Liver (tissue), 8 donors: ENCODE measurements at regions not wholly inside any gene's neighbourhood (a gene's known extent, or its start where the extent isn't known, plus 50 kb on each side); places are given as distances from the start of the nearest gene placed in this dataset.

Experiments
- DNase-seq: peaks from one replicate; pipeline ENCODE4 v3.0.0-alpha.2; 2017; ENCODE audit warnings: low spot score
- H3K27ac ChIP-seq, 2 donors: one replicate each; pipeline ENCODE4 v1.7.0; 2013; ENCODE audit warnings: inconsistent platforms in 2 of 2, low read length in 2 of 2, control low read depth in 1 of 2, low read depth in 1 of 2, mild to moderate bottlenecking in 1 of 2
- H3K27me3 ChIP-seq, 4 donors: one replicate each; pipeline versions ENCODE4 v1.6.1 to v1.7.0; 2013; ENCODE audit warnings: low read length in 3 of 4, inconsistent platforms in 1 of 4, mild to moderate bottlenecking in 1 of 4, moderate library complexity in 1 of 4; ENCODE audit not compliant: control insufficient read depth in 4 of 4, insufficient read depth in 4 of 4
- H3K36me3 ChIP-seq, 4 donors: one replicate each; pipeline versions ENCODE4 v1.6.1 to v1.7.0; 2013; ENCODE audit warnings: low read length in 3 of 4, mild to moderate bottlenecking in 3 of 4, low read depth in 1 of 4, moderate library complexity in 1 of 4; ENCODE audit not compliant: control insufficient read depth in 4 of 4, insufficient read depth in 3 of 4
- H3K4me1 ChIP-seq, 4 donors: one replicate each; pipeline versions ENCODE4 v1.6.1 to v1.7.0; 2013; ENCODE audit warnings: low read length in 3 of 4, mild to moderate bottlenecking in 3 of 4, moderate library complexity in 1 of 4; ENCODE audit not compliant: control insufficient read depth in 4 of 4, insufficient read depth in 4 of 4
- H3K4me3 ChIP-seq, 3 donors: one replicate each; pipeline versions ENCODE4 v1.6.1 to v1.7.0; 2013; ENCODE audit warnings: low read length in 3 of 3, control low read depth in 1 of 3, low read depth in 1 of 3, mild to moderate bottlenecking in 1 of 3
- H3K9ac ChIP-seq, 2 donors: one replicate each; pipeline ENCODE4 v1.7.0; 2013; ENCODE audit warnings: low read length in 2 of 2, mild to moderate bottlenecking in 2 of 2, moderate library complexity in 2 of 2, control low read depth in 1 of 2, low read depth in 1 of 2
- H3K9me3 ChIP-seq, 4 donors: one replicate each; pipeline versions ENCODE4 v1.6.1 to v1.7.0; 2013; ENCODE audit warnings: low read length in 3 of 4; ENCODE audit not compliant: control insufficient read depth in 4 of 4
- ATF3 ChIP-seq: IDR thresholded peaks from 2 replicates; pipeline ENCODE4 v1.6.1; 2016; ENCODE audit warnings: antibody characterized with exemption
- CTCF ChIP-seq: fragments of 150-350 bp; IDR thresholded peaks from 2 replicates; pipeline ENCODE4 v1.5.1; 2017; ENCODE audit warnings: improper control_type of control experiment, low read depth, low read length; ENCODE audit not compliant: missing input control
- EGR1 ChIP-seq, 2 donors: IDR thresholded peaks; 2 replicates each; pipeline ENCODE4 v1.6.1; 2016 to 2018; ENCODE audit warnings: antibody characterized with exemption in 2 of 2, low read depth in 2 of 2
- FOXA1 ChIP-seq: IDR thresholded peaks from 2 replicates; pipeline ENCODE4 v1.6.1; 2016; ENCODE audit warnings: antibody characterized with exemption
- FOXA2 ChIP-seq: IDR thresholded peaks from 2 replicates; pipeline ENCODE4 v1.6.1; 2016; ENCODE audit warnings: antibody characterized with exemption
- GABPA ChIP-seq, 2 donors: IDR thresholded peaks in 1 of 2; conservative IDR thresholded peaks in 1 of 2; 2 replicates each; pipeline ENCODE4 v1.6.1; 2016; ENCODE audit warnings: antibody characterized with exemption in 2 of 2, mild to moderate bottlenecking in 1 of 2, moderate library complexity in 1 of 2
- HNF4A ChIP-seq, 2 donors: conservative IDR thresholded peaks; 2 replicates each; pipeline ENCODE4 v1.6.1; 2016; ENCODE audit warnings: antibody characterized with exemption in 2 of 2, mild to moderate bottlenecking in 2 of 2
- HNF4G ChIP-seq: IDR thresholded peaks from 2 replicates; pipeline ENCODE4 v1.6.1; 2016; ENCODE audit warnings: antibody characterized with exemption
- JUND ChIP-seq, 2 donors: IDR thresholded peaks; 2 replicates each; pipeline ENCODE4 v1.6.1; 2016; ENCODE audit warnings: antibody characterized with exemption in 2 of 2
- MAX ChIP-seq: IDR thresholded peaks from 2 replicates; pipeline ENCODE4 v1.6.1; 2016; ENCODE audit warnings: antibody characterized with exemption
- NR2F2 ChIP-seq: IDR thresholded peaks from 2 replicates; pipeline ENCODE4 v1.6.1; 2016; ENCODE audit warnings: antibody characterized with exemption
- RAD21 ChIP-seq, 2 donors: IDR thresholded peaks; 2 replicates each; pipeline ENCODE4 v1.6.1; 2016; ENCODE audit warnings: antibody characterized with exemption in 2 of 2, mild to moderate bottlenecking in 2 of 2
- REST ChIP-seq: IDR thresholded peaks from 2 replicates; pipeline ENCODE4 v1.6.1; 2016; ENCODE audit warnings: antibody characterized with exemption, mild to moderate bottlenecking
- RXRA ChIP-seq, 2 donors: IDR thresholded peaks; 2 replicates each; pipeline ENCODE4 v1.6.1; 2017 to 2018; ENCODE audit warnings: antibody characterized with exemption in 2 of 2, mild to moderate bottlenecking in 1 of 2
- SP1 ChIP-seq: IDR thresholded peaks from 2 replicates; pipeline ENCODE4 v1.6.1; 2018; ENCODE audit warnings: antibody characterized with exemption, mild to moderate bottlenecking
- TAF1 ChIP-seq: conservative IDR thresholded peaks from 2 replicates; pipeline ENCODE4 v1.6.1; 2016; ENCODE audit warnings: antibody characterized with exemption, mild to moderate bottlenecking
- YY1 ChIP-seq: IDR thresholded peaks from 2 replicates; pipeline ENCODE4 v1.6.1; 2016; ENCODE audit warnings: antibody characterized with exemption, mild to moderate bottlenecking
- ZBTB33 ChIP-seq: IDR thresholded peaks from 2 replicates; pipeline ENCODE4 v1.6.1; 2016; ENCODE audit warnings: antibody characterized with exemption
- WGBS: extraction: QIAGEN DNeasy Blood & Tissue Kit; methylation state at CpG from one replicate; pipeline ENCODE4 v1.1.7; 2013; 5-methylcytosine and 5-hydroxymethylcytosine counted together
- donor health status: healthy.
- donor health status: healthy.
- donor health status: healthy.
- donor health status: healthy.
- donor health status: healthy.

- Histone ChIP-seq H3K4me3 (no peak overlapping the region), H3K27ac (no peak overlapping the region), H3K4me1 (no peaks in the 10 kb centered on the region), H3K9ac (no peak overlapping the region), H3K9me3 (no peaks in the 10 kb centered on the region), H3K27me3 (no peaks in the 10 kb centered on the region), H3K36me3 (no peaks in the 10 kb centered on the region)
- DNase-seq: no peak
- TF ChIP-seq NR2F2 (no peak), RXRA (IDR thresholded peaks at IDR 0.05) (no peak), FOXA1 (no peak), MAX (no peak), JUND (IDR thresholded peaks at IDR 0.05) (no peak), SP1 (no peak), EGR1 (IDR thresholded peaks at IDR 0.05; ENCODE audit: low read depth in 2 of 2) (no peak), ATF3 (no peak), FOXA2 (no peak), YY1 (no peak), GABPA (IDR thresholded peaks at IDR 0.05 in 1 of 2, conservative IDR thresholded peaks at IDR 0.05 in 1 of 2) (no peak), RAD21 (IDR thresholded peaks at IDR 0.05) (no peak)
- 92% methylated on average over 1 of the region's 1 CpG for WGBS
These were observed 565.2 kb downstream of the LTN1 start for GRCh38 chr21:28427394-28428022.

- DNase-seq: no peak
- Histone ChIP-seq H3K27me3 (no peaks in the 10 kb centered on the region), H3K27ac (no peak overlapping the region), H3K9me3 (no peaks in the 10 kb centered on the region), H3K4me3 (no peak overlapping the region), H3K36me3 (no peaks in the 10 kb centered on the region), H3K4me1 (no peaks in the 10 kb centered on the region), H3K9ac (no peak overlapping the region)
- TF ChIP-seq RAD21 (IDR thresholded peaks at IDR 0.05): no peak
- no peak for TF ChIP-seq CTCF
- TF ChIP-seq ATF3: no peak
- no peak for TF ChIP-seq FOXA1
- no peak for TF ChIP-seq NR2F2
- no peak for TF ChIP-seq MAX
- no peak for TF ChIP-seq GABPA (IDR thresholded peaks at IDR 0.05 in 1 of 2, conservative IDR thresholded peaks at IDR 0.05 in 1 of 2)
- TF ChIP-seq SP1: no peak
- TF ChIP-seq YY1: no peak
- TF ChIP-seq ZBTB33: no peak
- TF ChIP-seq JUND (IDR thresholded peaks at IDR 0.05): no peak
- TF ChIP-seq HNF4A (conservative IDR thresholded peaks at IDR 0.05): no peak
- no peak for TF ChIP-seq HNF4G
- no peak for TF ChIP-seq REST
- TF ChIP-seq FOXA2: no peak
- no peak for TF ChIP-seq EGR1 (IDR thresholded peaks at IDR 0.05; ENCODE audit: low read depth in 2 of 2)
- no peak for TF ChIP-seq RXRA (IDR thresholded peaks at IDR 0.05)
- TF ChIP-seq TAF1: no peak
These were observed 566.1 kb downstream of the LTN1 start for GRCh38 chr21:28426545-28426944.
